ENCODE measurements at regions not wholly inside any gene's neighbourhood (a gene's known extent, or its start where the extent isn't known, plus 50 kb on each side); places are given as distances from the start of the nearest gene placed in this dataset.

GRCh38 chr2:8072907-8073306 lies 608.9 kb upstream of the ID2 start:
- Histone ChIP-seq H4K8ac (ENCODE audit: low read depth, low read length) (no peak overlapping the region), H3K23ac (ENCODE audit: low read length) (no peak overlapping the region), H3K79me1 (ENCODE audit: low read length) (no peaks in the 10 kb centered on the region), H3K4me2 (ENCODE audit: low read length) (no peak overlapping the region), H4K91ac (ENCODE audit: low read depth, low read length) (no peak overlapping the region), H3K36me3 (ENCODE audit: control insufficient read depth in 1 of 2, insufficient read depth in 2 of 2, low read length in 2 of 2) (no peaks in the 10 kb centered on the region), H2BK12ac (ENCODE audit: low read length) (no peak overlapping the region), H2BK120ac (ENCODE audit: insufficient read depth, low read length, poor library complexity) (no peak overlapping the region), H3K9ac (ENCODE audit: low read length) (no peak overlapping the region), H3K27me3 (ENCODE audit: insufficient read depth, low read length) (no peaks in the 10 kb centered on the region), H3K4me3 (ENCODE audit: low read depth, low read length) (no peak overlapping the region), H3K27ac (ENCODE audit: low read depth, low read length) (no peak overlapping the region), H4K12ac (ENCODE audit: low read depth, low read length) (no peak overlapping the region), H2BK5ac (ENCODE audit: low read depth, low read length, poor library complexity) (no peak overlapping the region), H2AK5ac (ENCODE audit: low read length) (no peak overlapping the region), H3K18ac (ENCODE audit: low read length) (no peak overlapping the region), H3K4me1 (ENCODE audit: control insufficient read depth in 1 of 2, insufficient read depth in 2 of 2, low read length in 2 of 2) (no peaks in the 10 kb centered on the region), H3K9me3 (ENCODE audit: insufficient read depth, low read depth, low read length) (peaks cover 2% of the 10 kb centered on the region), H3K4ac (ENCODE audit: low read depth, low read length) (no peak overlapping the region), H3K79me2 (ENCODE audit: control insufficient read depth, insufficient read depth, low read length, poor library complexity) (no peaks in the 10 kb centered on the region), H2AFZ (ENCODE audit: insufficient read depth, low read length, poor library complexity) (no peak overlapping the region), H3K14ac (ENCODE audit: low read length) (no peak overlapping the region)
- no CpG with 5 or more reads among the region's 1 CpG for WGBS (ENCODE audit: extremely low coverage, insufficient coverage, insufficient read length)
- no peak for DNase-seq

GRCh38 chr2:8073916-8074315 lies 607.9 kb upstream of the ID2 start:
- Histone ChIP-seq H3K79me2 (ENCODE audit: control insufficient read depth, insufficient read depth, low read length, poor library complexity) (no peaks in the 10 kb centered on the region), H2BK5ac (ENCODE audit: low read depth, low read length, poor library complexity) (no peak overlapping the region), H3K36me3 (ENCODE audit: control insufficient read depth in 1 of 2, insufficient read depth in 2 of 2, low read length in 2 of 2) (no peaks in the 10 kb centered on the region), H3K27me3 (ENCODE audit: insufficient read depth, low read length) (no peaks in the 10 kb centered on the region), H4K8ac (ENCODE audit: low read depth, low read length) (no peak overlapping the region), H3K27ac (ENCODE audit: low read depth, low read length) (no peak overlapping the region), H3K9ac (ENCODE audit: low read length) (no peak overlapping the region), H4K12ac (ENCODE audit: low read depth, low read length) (no peak overlapping the region), H3K18ac (ENCODE audit: low read length) (no peak overlapping the region), H3K23ac (ENCODE audit: low read length) (no peak overlapping the region), H2AFZ (ENCODE audit: insufficient read depth, low read length, poor library complexity) (no peak overlapping the region), H3K4ac (ENCODE audit: low read depth, low read length) (no peak overlapping the region), H3K4me1 (ENCODE audit: control insufficient read depth in 1 of 2, insufficient read depth in 2 of 2, low read length in 2 of 2) (no peaks in the 10 kb centered on the region), H2BK120ac (ENCODE audit: insufficient read depth, low read length, poor library complexity) (no peak overlapping the region), H3K4me3 (ENCODE audit: low read depth, low read length) (no peak overlapping the region), H3K9me3 (ENCODE audit: insufficient read depth, low read depth, low read length) (peaks cover 2% of the 10 kb centered on the region), H3K14ac (ENCODE audit: low read length) (no peak overlapping the region), H2BK12ac (ENCODE audit: low read length) (no peak overlapping the region), H4K91ac (ENCODE audit: low read depth, low read length) (no peak overlapping the region), H2AK5ac (ENCODE audit: low read length) (no peak overlapping the region), H3K79me1 (ENCODE audit: low read length) (no peaks in the 10 kb centered on the region), H3K4me2 (ENCODE audit: low read length) (peak overlapping the region; percentile 14)
- no CpG with 5 or more reads among the region's 7 CpGs for WGBS (ENCODE audit: extremely low coverage, insufficient coverage, insufficient read length)
- peak in 1 of 2 donors; percentile 43 for DNase-seq

- Histone ChIP-seq H3K23ac (ENCODE audit: low read length) (no peak overlapping the region), H2BK12ac (ENCODE audit: low read length) (no peak overlapping the region), H3K36me3 (ENCODE audit: control insufficient read depth in 1 of 2, insufficient read depth in 2 of 2, low read length in 2 of 2) (no peaks in the 10 kb centered on the region), H4K8ac (ENCODE audit: low read depth, low read length) (no peak overlapping the region), H3K14ac (ENCODE audit: low read length) (no peak overlapping the region), H3K9me3 (ENCODE audit: insufficient read depth, low read depth, low read length) (peaks cover 2% of the 10 kb centered on the region), H4K91ac (ENCODE audit: low read depth, low read length) (no peak overlapping the region), H3K4me1 (ENCODE audit: control insufficient read depth in 1 of 2, insufficient read depth in 2 of 2, low read length in 2 of 2) (no peaks in the 10 kb centered on the region), H3K4me3 (ENCODE audit: low read depth, low read length) (no peak overlapping the region), H3K79me1 (ENCODE audit: low read length) (no peaks in the 10 kb centered on the region), H2AK5ac (ENCODE audit: low read length) (no peak overlapping the region), H3K27me3 (ENCODE audit: insufficient read depth, low read length) (no peaks in the 10 kb centered on the region), H4K12ac (ENCODE audit: low read depth, low read length) (no peak overlapping the region), H3K79me2 (ENCODE audit: control insufficient read depth, insufficient read depth, low read length, poor library complexity) (no peaks in the 10 kb centered on the region), H2BK120ac (ENCODE audit: insufficient read depth, low read length, poor library complexity) (no peak overlapping the region), H2AFZ (ENCODE audit: insufficient read depth, low read length, poor library complexity) (no peak overlapping the region), H3K18ac (ENCODE audit: low read length) (no peak overlapping the region), H3K4ac (ENCODE audit: low read depth, low read length) (no peak overlapping the region), H2BK5ac (ENCODE audit: low read depth, low read length, poor library complexity) (no peak overlapping the region), H3K4me2 (ENCODE audit: low read length) (no peak overlapping the region), H3K27ac (ENCODE audit: low read depth, low read length) (no peak overlapping the region), H3K9ac (ENCODE audit: low read length) (no peak overlapping the region)
- DNase-seq, result no peak
- no CpG with 5 or more reads among the region's 6 CpGs for WGBS (ENCODE audit: extremely low coverage, insufficient coverage, insufficient read length)
Measured at GRCh38 chr2:8076448-8077342, 605.2 kb upstream of the ID2 start.

- H3K9ac ChIP-seq (ENCODE audit: low read length), result no peak overlapping the region
- H3K14ac ChIP-seq (ENCODE audit: low read length), result no peak overlapping the region
- no peak overlapping the region for H4K8ac ChIP-seq (ENCODE audit: low read depth, low read length)
- H3K23ac ChIP-seq (ENCODE audit: low read length), result no peak overlapping the region
- no CpG with 5 or more reads among the region's 2 CpGs for WGBS (ENCODE audit: extremely low coverage, insufficient coverage, insufficient read length)
- no peaks in the 10 kb centered on the region for H3K79me1 ChIP-seq (ENCODE audit: low read length)
- no peak overlapping the region for H3K4ac ChIP-seq (ENCODE audit: low read depth, low read length)
- no peak overlapping the region for H2AK5ac ChIP-seq (ENCODE audit: low read length)
- H4K91ac ChIP-seq (ENCODE audit: low read depth, low read length), result no peak overlapping the region
- H3K18ac ChIP-seq (ENCODE audit: low read length), result no peak overlapping the region
- no peak overlapping the region for H4K12ac ChIP-seq (ENCODE audit: low read depth, low read length)
- H2BK5ac ChIP-seq (ENCODE audit: low read depth, low read length, poor library complexity), result no peak overlapping the region
- peaks cover 2% of the 10 kb centered on the region for H3K9me3 ChIP-seq (ENCODE audit: insufficient read depth, low read depth, low read length)
- DNase-seq, result no peak
- H3K4me1 ChIP-seq (ENCODE audit: control insufficient read depth in 1 of 2, insufficient read depth in 2 of 2, low read length in 2 of 2), result no peaks in the 10 kb centered on the region
- no peaks in the 10 kb centered on the region for H3K27me3 ChIP-seq (ENCODE audit: insufficient read depth, low read length)
- no peaks in the 10 kb centered on the region for H3K79me2 ChIP-seq (ENCODE audit: control insufficient read depth, insufficient read depth, low read length, poor library complexity)
- no peak overlapping the region for H2BK120ac ChIP-seq (ENCODE audit: insufficient read depth, low read length, poor library complexity)
- no peak overlapping the region for H3K4me2 ChIP-seq (ENCODE audit: low read length)
- no peak overlapping the region for H3K4me3 ChIP-seq (ENCODE audit: low read depth, low read length)
- no peaks in the 10 kb centered on the region for H3K36me3 ChIP-seq (ENCODE audit: control insufficient read depth in 1 of 2, insufficient read depth in 2 of 2, low read length in 2 of 2)
- H3K27ac ChIP-seq (ENCODE audit: low read depth, low read length), result no peak overlapping the region
- no peak overlapping the region for H2AFZ ChIP-seq (ENCODE audit: insufficient read depth, low read length, poor library complexity)
- H2BK12ac ChIP-seq (ENCODE audit: low read length), result no peak overlapping the region
Measured at GRCh38 chr2:8078705-8079104, 603.2 kb upstream of the ID2 start.

Data from trophoblast cell (in vitro differentiated cells and primary cell).